ENCODE measurements at regions not wholly inside any gene's neighbourhood (a gene's known extent, or its start where the extent isn't known, plus 50 kb on each side); places are given as distances from the start of the nearest gene placed in this dataset.

DNA sequence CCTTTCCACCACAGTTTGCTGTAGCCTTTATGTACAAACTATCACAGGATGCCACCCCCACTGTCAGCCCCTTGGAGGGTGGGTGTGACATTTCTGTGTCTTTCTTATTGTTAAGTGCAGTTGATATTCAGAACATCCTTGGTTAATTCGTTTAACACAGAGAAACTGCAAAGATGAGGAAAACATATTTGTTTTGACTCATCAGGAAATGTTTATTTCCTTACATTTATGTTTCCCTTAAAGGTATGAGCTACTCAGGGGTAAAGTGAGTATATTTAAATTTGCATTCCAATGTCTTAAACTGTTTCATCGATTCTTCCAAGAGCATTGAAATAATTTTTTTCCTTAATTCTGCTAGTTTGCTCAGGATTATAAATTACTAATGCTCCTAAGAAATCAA, 243.4 kb downstream of the RDH14 start:
- TF ChIP-seq, protein P1, sequence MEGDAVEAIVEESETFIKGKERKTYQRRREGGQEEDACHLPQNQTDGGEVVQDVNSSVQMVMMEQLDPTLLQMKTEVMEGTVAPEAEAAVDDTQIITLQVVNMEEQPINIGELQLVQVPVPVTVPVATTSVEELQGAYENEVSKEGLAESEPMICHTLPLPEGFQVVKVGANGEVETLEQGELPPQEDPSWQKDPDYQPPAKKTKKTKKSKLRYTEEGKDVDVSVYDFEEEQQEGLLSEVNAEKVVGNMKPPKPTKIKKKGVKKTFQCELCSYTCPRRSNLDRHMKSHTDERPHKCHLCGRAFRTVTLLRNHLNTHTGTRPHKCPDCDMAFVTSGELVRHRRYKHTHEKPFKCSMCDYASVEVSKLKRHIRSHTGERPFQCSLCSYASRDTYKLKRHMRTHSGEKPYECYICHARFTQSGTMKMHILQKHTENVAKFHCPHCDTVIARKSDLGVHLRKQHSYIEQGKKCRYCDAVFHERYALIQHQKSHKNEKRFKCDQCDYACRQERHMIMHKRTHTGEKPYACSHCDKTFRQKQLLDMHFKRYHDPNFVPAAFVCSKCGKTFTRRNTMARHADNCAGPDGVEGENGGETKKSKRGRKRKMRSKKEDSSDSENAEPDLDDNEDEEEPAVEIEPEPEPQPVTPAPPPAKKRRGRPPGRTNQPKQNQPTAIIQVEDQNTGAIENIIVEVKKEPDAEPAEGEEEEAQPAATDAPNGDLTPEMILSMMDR (IDR thresholded peaks at IDR 0.05; ENCODE audit: low read length) = no peak
- TF ChIP-seq EZH2 (IDR thresholded peaks at IDR 0.05; ENCODE audit: borderline replicate concordance, low read length) = no peak
